CD4-positive, alpha-beta T cell treated with Interferon alpha-2 for 1 hour (primary cell): ENCODE measurements at regions not wholly inside any gene's neighbourhood (a gene's known extent, or its start where the extent isn't known, plus 50 kb on each side); places are given as distances from the start of the nearest gene placed in this dataset.
"Not testable (repeated sequence)": the region's sequence is repeated elsewhere in the genome, so short reads cannot be mapped to it uniquely, and the experiment has no call there.

Source experiments
- DNase-seq, 2 donors: peaks; one replicate each; pipeline ENCODE4 v3.0.0-alpha.2; 2020 to 2022

DNA sequence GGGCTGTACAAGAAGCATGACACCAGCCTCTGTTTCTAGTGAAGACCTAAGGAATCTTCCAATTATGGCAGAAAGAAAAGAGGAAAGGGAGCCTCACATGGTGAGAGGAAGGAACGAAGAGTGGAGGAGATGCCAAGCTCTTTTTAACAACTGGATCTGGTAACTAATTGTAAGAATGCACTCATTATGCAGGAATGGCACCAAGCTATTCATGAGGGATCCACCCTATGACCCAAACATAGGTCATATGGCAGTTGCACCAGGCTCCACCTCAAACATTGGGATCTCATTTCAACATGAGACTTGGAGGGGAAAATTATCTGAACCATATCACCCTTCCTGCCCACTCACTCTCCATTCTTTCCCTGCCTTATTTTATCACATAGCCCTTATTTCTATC, 496.0 kb upstream of the SPTLC3 start:
- DNase-seq, result no peak

GRCh38 chr20:12528104-12528503, 480.7 kb upstream of the SPTLC3 start:
- no peak for DNase-seq

DNA sequence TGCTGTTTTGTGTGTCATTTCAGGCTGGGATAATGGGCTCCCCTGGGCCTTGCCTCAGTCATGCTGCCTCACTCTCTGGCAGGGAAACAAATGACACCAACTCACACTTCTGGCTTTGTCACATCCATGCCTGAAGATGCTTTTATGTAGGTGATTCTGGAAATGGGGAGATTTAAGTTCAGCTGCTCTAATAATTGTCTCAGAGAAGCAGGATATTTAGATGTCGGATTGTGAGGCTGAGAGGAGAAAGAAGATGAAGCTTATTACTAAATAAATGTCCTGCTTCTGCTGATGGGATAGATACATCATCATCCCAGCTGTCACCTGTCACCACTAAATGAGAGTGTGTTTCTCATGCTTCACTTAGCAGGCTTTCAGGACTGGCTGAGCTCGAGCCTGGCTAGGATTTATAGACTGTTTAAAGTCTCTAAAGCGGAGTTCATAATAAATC, 480.2 kb upstream of the SPTLC3 start:
- DNase-seq, result no peak

GRCh38 chr20:12531626-12532025, 477.1 kb upstream of the SPTLC3 start:
- no peak for DNase-seq

- no peak for DNase-seq
Observed at GRCh38 chr20:12535316-12535715, 473.5 kb upstream of the SPTLC3 start.

GRCh38 chr20:12535770-12536169, 473.0 kb upstream of the SPTLC3 start:
- no peak for DNase-seq

DNA sequence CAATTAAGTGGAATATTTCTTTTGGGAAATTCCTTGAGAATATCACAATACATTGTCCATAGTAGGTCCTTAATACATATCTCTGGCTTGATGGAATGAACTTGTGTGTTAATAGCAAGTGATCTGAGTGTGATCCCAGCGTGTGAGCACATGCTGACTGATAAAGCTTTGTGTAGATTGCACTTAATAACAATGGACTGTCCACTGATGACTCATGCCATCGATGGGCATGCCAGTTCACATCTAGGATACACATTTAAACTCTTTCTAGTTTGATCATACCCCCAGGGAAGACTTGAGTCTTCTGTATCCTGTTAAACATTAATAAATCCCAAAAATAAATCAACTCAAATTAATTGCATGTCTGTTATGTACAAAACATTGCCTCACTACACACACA, 454.3 kb upstream of the SPTLC3 start:
- DNase-seq, result no peak

GRCh38 chr20:12555369-12555768, 453.4 kb upstream of the SPTLC3 start:
- DNase-seq, result no peak

DNA sequence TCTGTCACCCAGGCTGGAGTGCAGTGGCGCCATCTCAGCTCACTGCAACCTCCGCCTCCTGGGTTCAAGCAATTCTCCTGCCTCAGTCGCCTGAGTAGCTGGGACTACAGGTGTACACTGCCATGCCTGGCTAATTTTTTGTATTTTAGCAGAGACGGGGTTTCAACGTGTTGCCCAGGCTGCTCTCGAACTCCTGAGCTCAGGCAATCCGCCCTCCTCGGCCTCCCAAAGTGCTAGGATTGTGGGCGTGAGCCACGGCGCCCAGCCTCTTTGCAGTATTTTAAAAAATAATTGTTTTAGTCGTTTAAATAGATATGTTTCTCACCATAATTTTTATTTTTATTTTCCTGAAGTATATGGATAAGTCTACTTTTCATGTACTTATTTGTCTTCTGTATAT, 452.9 kb upstream of the SPTLC3 start:
- DNase-seq, result not testable (repeated sequence)

DNA sequence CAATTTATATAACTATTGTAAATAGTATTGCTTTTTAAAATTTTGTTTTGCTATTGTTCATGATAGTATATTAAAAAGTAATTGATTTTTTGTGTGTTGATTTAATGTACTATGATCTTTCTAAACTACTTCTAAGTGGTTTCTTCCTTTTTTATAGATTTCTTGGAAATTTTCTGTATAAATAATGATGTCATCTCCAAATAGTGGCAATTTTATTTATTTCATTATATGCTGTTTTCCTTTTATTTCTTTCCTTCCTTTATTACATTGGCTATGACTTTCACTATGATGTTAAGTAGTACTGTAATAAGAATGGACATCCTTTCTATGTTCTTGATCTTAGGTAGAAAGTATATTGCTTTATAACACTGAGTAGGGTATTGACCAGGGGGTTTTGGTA, 451.5 kb upstream of the SPTLC3 start:
- DNase-seq, result no peak

DNA sequence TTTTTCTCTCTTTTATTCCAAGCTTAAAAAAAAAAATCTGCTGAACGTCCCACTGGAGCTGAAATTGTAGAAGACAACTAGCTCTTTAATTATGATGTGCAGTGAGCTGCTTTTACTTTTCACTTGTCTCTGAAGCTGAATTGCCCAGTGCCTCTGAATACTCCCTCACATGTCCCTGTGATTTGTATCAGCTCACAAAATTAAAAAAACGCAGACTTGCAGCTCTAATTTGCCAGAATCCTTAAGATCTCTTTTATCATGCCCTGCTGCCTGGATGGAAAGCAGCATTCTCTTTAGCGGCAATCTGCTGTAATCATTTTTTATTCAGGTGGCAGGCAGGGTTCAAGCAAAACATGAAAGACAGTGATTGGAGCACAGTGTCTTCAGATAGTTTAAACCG, 443.8 kb upstream of the SPTLC3 start:
- DNase-seq, result no peak

- DNase-seq, result no peak
Observed at GRCh38 chr20:12566596-12566995, 442.2 kb upstream of the SPTLC3 start.

DNA sequence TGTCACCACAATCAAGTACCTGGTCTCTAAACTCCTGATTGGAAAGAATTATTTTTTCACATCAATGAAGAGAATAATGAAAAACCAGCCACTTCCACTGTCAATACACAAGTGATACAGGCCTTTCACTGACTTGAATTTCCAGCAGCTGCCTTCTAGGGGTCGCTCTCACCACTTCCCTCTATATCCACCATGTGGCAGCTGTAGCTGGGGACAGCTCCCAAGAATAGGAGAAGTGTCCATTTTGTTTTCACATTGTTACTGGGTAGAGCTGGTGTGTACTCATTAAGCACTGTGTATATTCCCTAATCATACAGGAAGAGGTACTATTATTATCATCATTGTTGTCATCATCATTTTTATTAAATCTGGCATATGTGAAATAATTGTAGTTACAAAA, 438.4 kb upstream of the SPTLC3 start:
- DNase-seq, result no peak

- no peak for DNase-seq
Observed at GRCh38 chr20:12573442-12573841, 435.3 kb upstream of the SPTLC3 start.

DNA sequence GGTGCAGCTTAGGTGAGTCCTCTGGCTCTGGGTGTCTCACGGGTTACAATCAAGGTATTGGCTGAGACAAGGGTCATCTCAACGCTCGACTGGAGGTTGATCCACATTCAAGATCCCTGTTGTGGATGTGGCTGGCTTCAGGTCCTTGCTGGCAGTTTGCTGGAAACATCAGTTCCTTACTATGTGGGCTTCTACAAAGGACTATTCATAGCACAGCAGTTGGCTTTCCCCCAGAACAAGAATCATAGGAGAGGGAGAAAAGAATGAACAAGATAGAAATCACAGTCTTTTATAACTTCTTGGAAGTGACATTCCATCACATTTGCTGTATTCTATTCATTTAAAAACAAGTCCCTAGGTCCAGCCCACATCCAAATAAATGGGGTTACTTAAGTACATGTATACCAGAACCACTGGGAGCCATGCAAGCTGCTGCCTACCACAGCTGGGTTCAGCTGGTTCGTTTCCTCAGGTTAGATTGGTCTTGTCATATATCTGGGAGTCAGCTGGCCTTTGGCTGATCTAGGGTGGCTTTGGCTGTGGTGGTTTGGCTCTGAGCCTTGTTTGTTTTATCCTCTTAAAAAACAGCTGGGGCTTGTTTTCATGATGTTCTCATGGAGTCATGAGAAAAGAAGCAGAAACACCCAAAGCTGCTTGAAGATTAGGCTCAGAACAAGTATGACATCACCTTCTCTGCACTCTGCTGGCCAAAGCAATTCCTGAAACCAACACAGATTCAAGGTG, 433.2 kb upstream of the SPTLC3 start:
- DNase-seq, result no peak

DNA sequence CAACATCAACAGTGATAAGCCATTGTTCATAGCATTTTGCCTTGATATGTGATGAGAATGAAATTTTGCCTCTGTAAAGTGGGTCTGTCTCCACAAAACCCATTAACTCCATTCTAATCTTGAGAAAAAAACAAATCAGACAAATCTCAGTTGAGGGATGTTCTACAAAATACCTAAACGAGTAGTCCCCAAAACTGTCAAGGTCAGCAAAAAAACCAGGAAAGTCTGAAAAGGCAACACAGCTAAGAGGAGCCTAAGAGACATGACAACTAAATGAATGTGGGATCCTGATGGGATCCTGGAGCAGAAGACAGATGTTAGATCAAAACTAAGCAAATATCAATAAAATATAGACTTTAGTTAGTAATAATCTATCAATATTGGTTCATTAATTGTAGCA, 431.6 kb upstream of the SPTLC3 start:
- no peak for DNase-seq

DNA sequence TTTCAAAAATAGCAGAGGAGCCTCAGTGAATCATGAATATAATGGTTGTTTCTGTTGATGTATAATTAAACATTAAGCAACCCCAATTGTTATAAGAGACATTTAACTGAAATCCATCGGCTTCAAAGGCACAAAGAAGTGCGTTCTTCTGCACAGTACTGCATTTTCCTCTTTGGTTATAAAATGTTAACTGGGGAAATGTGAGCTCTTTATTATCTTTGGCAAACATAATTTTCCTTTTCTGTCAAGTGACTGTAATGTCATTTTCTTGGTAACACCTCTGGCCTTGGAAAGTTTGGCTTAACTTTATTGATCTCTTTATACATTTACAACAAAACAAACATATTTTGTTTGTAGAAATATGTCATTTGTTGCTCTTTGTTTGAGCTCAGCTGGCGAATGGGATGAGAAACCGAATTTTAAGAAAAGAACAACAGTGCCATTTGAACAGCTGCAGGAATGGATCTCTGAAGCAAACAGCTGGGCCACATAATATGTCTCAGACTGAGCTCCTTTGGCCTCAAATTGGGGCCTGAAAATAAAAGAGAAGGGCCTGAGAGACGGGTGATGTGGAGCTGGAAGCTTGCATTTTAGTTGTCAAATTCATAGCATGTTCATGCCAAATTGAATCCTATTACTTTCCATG, 427.0 kb upstream of the SPTLC3 start:
- DNase-seq, result no peak

DNA sequence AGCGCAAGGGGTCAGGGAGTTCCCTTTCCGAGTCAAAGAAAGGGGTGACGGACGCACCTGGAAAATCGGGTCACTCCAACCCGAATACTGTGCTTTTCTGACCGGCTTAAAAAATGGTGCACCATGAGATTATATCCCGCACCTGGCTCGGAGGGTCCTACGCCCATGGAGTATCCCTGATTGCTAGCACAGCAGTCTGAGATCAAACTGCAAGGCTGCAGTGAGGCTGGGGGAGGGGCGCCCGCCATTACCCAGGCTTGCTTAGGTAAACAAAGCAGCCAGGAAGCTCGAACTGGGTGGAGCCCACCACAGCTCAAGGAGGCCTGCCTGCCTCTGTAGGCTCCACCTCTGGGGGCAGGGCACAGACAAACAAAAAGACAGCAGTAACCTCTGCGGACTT, 426.1 kb upstream of the SPTLC3 start:
- not testable (repeated sequence) for DNase-seq

- no peak for DNase-seq
Observed at GRCh38 chr20:12591949-12592470, 416.8 kb upstream of the SPTLC3 start.

- DNase-seq, result no peak
Observed at GRCh38 chr20:12592756-12593155, 416.0 kb upstream of the SPTLC3 start.

DNA sequence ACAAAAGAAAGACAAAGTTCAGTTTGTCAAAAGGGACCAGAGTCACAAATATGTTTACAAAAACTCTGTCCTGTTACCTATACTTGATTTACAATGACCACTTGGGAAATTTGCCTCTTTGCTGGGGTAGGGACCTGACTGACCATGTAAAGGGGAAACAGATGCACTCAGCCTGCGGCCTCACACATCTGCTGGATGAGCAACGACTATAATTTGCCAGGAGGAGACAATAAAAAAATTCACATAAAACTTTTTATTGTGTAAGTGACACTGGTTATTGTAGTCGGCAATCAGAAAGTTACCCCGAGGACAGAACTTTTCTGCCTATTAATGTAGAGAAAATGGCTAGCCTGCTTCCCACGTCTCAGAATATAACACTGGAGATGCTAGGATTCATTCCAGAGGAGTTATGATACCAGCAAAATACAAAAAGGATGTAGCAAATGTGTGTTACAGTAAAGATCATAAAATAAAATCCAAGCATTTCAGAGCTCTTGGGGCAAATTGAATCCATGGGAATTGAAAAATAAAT, 415.4 kb upstream of the SPTLC3 start:
- no peak for DNase-seq

DNA sequence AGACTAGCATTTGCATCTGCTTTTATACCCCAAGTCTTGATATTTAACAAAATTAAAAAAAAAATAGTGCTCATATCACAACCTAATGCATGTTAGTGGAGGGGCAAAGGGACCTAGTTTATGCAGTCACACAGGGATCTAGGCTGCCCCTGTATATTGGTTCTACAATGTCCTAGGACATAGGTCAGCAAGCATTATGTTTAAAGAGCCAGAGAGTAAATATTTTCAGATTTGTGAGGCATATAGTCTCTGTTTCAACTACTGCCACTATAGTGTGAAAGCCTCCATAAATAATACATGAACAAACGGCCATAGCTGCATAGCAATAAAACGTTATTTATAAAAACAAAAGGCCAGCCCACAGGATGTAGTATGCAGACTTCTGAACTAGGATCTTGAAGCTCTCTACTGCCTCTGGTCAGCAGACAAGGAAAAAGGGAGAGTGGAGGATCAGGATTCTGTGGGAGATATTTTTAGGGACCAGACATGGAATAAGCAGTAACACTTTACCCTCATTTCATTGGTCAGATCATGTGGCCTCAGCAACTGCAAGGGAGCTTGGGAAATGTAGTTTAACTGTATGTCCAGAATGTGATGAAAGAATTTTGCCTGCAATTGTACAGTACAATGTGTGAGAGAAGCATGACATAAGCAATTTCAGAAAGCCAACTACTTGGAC, 414.2 kb upstream of the SPTLC3 start:
- DNase-seq, result no peak

DNA sequence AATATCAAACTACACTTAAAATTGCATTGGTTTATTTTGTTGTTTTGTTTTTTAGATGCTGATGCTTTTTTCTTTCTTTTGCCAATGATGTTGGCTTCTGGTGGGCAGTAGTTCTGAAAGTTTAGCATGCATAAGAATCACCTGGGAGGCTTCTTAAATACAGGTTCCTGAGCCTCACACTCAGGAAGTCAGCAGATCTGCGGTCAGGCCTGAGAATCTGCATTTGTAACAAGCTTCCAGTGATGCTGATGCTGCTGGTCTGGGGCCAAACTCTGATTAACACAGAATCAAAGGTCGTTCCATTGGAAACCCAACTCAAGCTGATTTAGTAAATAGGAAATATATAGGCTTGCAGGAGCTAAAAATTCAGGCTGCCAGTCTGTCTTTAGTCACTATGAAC, 412.9 kb upstream of the SPTLC3 start:
- no peak for DNase-seq

- no peak for DNase-seq
Observed at GRCh38 chr20:12596863-12597262, 411.9 kb upstream of the SPTLC3 start.
